ENCODE measurements at regions not wholly inside any gene's neighbourhood (a gene's known extent, or its start where the extent isn't known, plus 50 kb on each side); places are given as distances from the start of the nearest gene placed in this dataset.
"Not testable (repeated sequence)": the region's sequence is repeated elsewhere in the genome, so short reads cannot be mapped to it uniquely, and the experiment has no call there.

DNA sequence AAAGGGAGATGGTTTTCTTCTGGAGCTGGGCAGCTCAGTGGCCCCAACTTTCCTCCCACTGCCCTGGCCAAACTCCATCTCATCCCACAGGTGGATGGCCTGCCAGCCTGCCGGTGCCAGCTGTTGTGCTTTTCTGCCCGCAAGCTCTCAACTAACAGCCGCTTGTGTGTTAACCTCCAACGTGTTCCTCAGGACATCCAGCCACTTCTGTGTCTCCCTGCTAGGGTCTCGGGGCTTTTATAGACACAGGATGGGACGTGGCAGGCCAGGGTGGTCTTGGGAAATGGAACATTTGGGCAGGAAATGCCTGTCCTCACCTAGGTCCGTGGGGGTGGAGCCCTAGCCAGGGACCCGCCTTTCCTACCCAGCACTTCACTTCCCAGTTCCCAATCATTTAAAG lies 171.1 kb upstream of the RGS17 start:
- Histone ChIP-seq H3K4me3 (ENCODE audit: low read length) (no peak overlapping the region), H3K79me2 (replicated peaks; ENCODE audit: insufficient read depth, low read length) (no peaks in the 10 kb centered on the region), H3K27me3 (ENCODE audit: insufficient read depth, low read depth, low read length) (no peaks in the 10 kb centered on the region), H3K27ac (ENCODE audit: low read length) (no peak overlapping the region), H3K9me3 (ENCODE audit: low read length) (no peaks in the 10 kb centered on the region), H4K20me1 (ENCODE audit: insufficient read depth) (no peaks in the 10 kb centered on the region), H3K9ac (ENCODE audit: low read length) (no peak overlapping the region), H3K36me3 (ENCODE audit: insufficient read depth, low read length) (no peaks in the 10 kb centered on the region), H3K4me2 (ENCODE audit: low read length) (no peak overlapping the region), H3K9me2 (ENCODE audit: insufficient read depth, low read length) (no peaks in the 10 kb centered on the region), H2AFZ (ENCODE audit: low read depth, low read length) (no peak overlapping the region), H3F3A (ENCODE audit: insufficient read depth, low read length, poor library complexity, severe bottlenecking) (no peaks in the 10 kb centered on the region)
- no peak for TF ChIP-seq MXI1 (conservative IDR thresholded peaks at IDR 0.05; ENCODE audit: poor library complexity, severe bottlenecking)

DNA sequence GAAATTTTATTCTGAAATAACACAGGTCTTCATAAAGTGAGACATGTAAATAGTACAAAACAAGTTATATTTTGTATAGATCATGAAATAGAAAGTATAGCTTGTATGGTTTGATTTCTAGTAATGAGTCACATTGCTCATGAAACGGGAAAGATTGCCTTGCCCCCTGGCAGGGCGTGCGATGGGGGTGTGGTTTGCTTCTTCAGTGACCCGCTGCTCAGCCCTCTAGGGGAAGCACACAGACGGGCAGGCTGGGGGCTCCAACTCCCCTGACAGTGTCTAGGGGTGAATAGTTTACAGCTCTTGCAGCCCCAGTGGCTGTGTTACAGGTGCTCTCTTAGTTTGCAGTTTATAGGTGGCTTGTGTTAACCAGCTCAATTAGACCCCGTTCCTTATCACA lies 170.5 kb upstream of the RGS17 start:
- TF ChIP-seq, protein P1, sequence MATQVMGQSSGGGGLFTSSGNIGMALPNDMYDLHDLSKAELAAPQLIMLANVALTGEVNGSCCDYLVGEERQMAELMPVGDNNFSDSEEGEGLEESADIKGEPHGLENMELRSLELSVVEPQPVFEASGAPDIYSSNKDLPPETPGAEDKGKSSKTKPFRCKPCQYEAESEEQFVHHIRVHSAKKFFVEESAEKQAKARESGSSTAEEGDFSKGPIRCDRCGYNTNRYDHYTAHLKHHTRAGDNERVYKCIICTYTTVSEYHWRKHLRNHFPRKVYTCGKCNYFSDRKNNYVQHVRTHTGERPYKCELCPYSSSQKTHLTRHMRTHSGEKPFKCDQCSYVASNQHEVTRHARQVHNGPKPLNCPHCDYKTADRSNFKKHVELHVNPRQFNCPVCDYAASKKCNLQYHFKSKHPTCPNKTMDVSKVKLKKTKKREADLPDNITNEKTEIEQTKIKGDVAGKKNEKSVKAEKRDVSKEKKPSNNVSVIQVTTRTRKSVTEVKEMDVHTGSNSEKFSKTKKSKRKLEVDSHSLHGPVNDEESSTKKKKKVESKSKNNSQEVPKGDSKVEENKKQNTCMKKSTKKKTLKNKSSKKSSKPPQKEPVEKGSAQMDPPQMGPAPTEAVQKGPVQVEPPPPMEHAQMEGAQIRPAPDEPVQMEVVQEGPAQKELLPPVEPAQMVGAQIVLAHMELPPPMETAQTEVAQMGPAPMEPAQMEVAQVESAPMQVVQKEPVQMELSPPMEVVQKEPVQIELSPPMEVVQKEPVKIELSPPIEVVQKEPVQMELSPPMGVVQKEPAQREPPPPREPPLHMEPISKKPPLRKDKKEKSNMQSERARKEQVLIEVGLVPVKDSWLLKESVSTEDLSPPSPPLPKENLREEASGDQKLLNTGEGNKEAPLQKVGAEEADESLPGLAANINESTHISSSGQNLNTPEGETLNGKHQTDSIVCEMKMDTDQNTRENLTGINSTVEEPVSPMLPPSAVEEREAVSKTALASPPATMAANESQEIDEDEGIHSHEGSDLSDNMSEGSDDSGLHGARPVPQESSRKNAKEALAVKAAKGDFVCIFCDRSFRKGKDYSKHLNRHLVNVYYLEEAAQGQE (IDR thresholded peaks at IDR 0.05; ENCODE audit: borderline replicate concordance) = no peak
- no peak for TF ChIP-seq SMC3 (conservative IDR thresholded peaks at IDR 0.05; ENCODE audit: poor library complexity)
- no peak for TF ChIP-seq TAF1 (IDR thresholded peaks at IDR 0.05; ENCODE audit: low read depth)
- no peak for TF ChIP-seq RAD21 (conservative IDR thresholded peaks at IDR 0.05)
- no peak for TF ChIP-seq MXI1 (conservative IDR thresholded peaks at IDR 0.05; ENCODE audit: poor library complexity, severe bottlenecking)
- TF ChIP-seq, protein P2, sequence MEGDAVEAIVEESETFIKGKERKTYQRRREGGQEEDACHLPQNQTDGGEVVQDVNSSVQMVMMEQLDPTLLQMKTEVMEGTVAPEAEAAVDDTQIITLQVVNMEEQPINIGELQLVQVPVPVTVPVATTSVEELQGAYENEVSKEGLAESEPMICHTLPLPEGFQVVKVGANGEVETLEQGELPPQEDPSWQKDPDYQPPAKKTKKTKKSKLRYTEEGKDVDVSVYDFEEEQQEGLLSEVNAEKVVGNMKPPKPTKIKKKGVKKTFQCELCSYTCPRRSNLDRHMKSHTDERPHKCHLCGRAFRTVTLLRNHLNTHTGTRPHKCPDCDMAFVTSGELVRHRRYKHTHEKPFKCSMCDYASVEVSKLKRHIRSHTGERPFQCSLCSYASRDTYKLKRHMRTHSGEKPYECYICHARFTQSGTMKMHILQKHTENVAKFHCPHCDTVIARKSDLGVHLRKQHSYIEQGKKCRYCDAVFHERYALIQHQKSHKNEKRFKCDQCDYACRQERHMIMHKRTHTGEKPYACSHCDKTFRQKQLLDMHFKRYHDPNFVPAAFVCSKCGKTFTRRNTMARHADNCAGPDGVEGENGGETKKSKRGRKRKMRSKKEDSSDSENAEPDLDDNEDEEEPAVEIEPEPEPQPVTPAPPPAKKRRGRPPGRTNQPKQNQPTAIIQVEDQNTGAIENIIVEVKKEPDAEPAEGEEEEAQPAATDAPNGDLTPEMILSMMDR (IDR thresholded peaks at IDR 0.05; ENCODE audit: poor library complexity, severe bottlenecking) = no peak
- no peak for TF ChIP-seq EP300 (conservative IDR thresholded peaks at IDR 0.05; ENCODE audit: poor library complexity, severe bottlenecking)
- TF ChIP-seq EZH2 (IDR thresholded peaks at IDR 0.05; ENCODE audit: borderline replicate concordance, insufficient read depth, low read length, poor library complexity, severe bottlenecking) = no peak
- no peak for TF ChIP-seq POLR2AphosphoS5 (IDR thresholded peaks at IDR 0.05)
- H4K20me1 ChIP-seq (ENCODE audit: insufficient read depth) = no peaks in the 10 kb centered on the region
- no peak overlapping the region for H3K4me3 ChIP-seq (ENCODE audit: low read length)
- H3F3A ChIP-seq (ENCODE audit: insufficient read depth, low read length, poor library complexity, severe bottlenecking) = no peaks in the 10 kb centered on the region
- H3K27ac ChIP-seq (ENCODE audit: low read length) = no peak overlapping the region
- no peaks in the 10 kb centered on the region for H3K9me3 ChIP-seq (ENCODE audit: low read length)
- H3K36me3 ChIP-seq (ENCODE audit: insufficient read depth, low read length) = no peaks in the 10 kb centered on the region
- no peak overlapping the region for H3K9ac ChIP-seq (ENCODE audit: low read length)
- no peak overlapping the region for H3K4me2 ChIP-seq (ENCODE audit: low read length)
- no peaks in the 10 kb centered on the region for H3K27me3 ChIP-seq (ENCODE audit: insufficient read depth, low read depth, low read length)
- no peaks in the 10 kb centered on the region for H3K79me2 ChIP-seq (replicated peaks; ENCODE audit: insufficient read depth, low read length)
- no peak overlapping the region for H2AFZ ChIP-seq (ENCODE audit: low read depth, low read length)
- H3K9me2 ChIP-seq (ENCODE audit: insufficient read depth, low read length) = no peaks in the 10 kb centered on the region

- H2AFZ ChIP-seq (ENCODE audit: low read depth, low read length); H3K27me3 ChIP-seq (ENCODE audit: insufficient read depth, low read depth, low read length); H3K27ac ChIP-seq (ENCODE audit: low read length); H3K79me2 ChIP-seq (replicated peaks; ENCODE audit: insufficient read depth, low read length); H3K9me3 ChIP-seq (ENCODE audit: low read length); H3K9me2 ChIP-seq (ENCODE audit: insufficient read depth, low read length); H4K20me1 ChIP-seq (ENCODE audit: insufficient read depth); H3F3A ChIP-seq (ENCODE audit: insufficient read depth, low read length, poor library complexity, severe bottlenecking); H3K4me2 ChIP-seq (ENCODE audit: low read length); H3K36me3 ChIP-seq (ENCODE audit: insufficient read depth, low read length); H3K9ac ChIP-seq (ENCODE audit: low read length); H3K4me3 ChIP-seq (ENCODE audit: low read length): not testable (repeated sequence)
These were observed 151.4 kb upstream of the RGS17 start for GRCh38 chr6:153282456-153282855.

All from neural cell (in vitro differentiated cells).